ENCODE measurements at regions not wholly inside any gene's neighbourhood (a gene's known extent, or its start where the extent isn't known, plus 50 kb on each side); places are given as distances from the start of the nearest gene placed in this dataset.

DNA sequence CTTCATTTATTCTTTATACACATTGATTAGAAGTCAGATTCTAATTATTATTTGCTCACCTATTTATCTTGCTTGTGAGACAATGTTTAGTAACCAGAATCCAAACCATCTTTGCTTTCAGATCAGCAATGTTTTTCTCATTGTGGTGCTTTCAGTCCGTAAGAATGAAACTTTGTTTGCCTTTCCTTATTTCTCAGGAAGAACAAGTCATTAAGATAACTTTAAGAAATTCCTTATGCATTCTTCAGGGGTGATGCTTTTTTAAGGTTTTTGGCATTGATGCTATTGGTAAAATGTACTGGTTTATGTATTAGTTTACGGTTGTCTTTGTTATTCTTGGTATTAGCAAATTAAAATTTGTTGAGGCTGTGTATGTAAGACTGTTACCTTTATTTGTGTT, 120.8 kb upstream of the POU1F1 start:
- H3K9me3 ChIP-seq (ENCODE audit: low read depth, low read length), result no peaks in the 10 kb centered on the region
- H3K4me2 ChIP-seq (ENCODE audit: insufficient read depth, low read length), result peak overlapping the region; percentile 40
- DNase-seq (ENCODE audit: insufficient read length, low spot score, missing footprints), result no peak
- H3K27ac ChIP-seq (ENCODE audit: low read depth, low read length), result peak overlapping the region; percentile 69
- H4K20me1 ChIP-seq (ENCODE audit: insufficient read depth, low read length), result no peaks in the 10 kb centered on the region
- H3K36me3 ChIP-seq (ENCODE audit: insufficient read depth, low read length), result no peaks in the 10 kb centered on the region
- no peaks in the 10 kb centered on the region for H3K79me2 ChIP-seq (ENCODE audit: insufficient read depth, low read length)
- H2AFZ ChIP-seq (ENCODE audit: low read length), result no peak overlapping the region
- H3K4me3 ChIP-seq (ENCODE audit: insufficient read depth, low read length), result no peak overlapping the region
- TF ChIP-seq, protein P1, sequence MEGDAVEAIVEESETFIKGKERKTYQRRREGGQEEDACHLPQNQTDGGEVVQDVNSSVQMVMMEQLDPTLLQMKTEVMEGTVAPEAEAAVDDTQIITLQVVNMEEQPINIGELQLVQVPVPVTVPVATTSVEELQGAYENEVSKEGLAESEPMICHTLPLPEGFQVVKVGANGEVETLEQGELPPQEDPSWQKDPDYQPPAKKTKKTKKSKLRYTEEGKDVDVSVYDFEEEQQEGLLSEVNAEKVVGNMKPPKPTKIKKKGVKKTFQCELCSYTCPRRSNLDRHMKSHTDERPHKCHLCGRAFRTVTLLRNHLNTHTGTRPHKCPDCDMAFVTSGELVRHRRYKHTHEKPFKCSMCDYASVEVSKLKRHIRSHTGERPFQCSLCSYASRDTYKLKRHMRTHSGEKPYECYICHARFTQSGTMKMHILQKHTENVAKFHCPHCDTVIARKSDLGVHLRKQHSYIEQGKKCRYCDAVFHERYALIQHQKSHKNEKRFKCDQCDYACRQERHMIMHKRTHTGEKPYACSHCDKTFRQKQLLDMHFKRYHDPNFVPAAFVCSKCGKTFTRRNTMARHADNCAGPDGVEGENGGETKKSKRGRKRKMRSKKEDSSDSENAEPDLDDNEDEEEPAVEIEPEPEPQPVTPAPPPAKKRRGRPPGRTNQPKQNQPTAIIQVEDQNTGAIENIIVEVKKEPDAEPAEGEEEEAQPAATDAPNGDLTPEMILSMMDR (IDR thresholded peaks at IDR 0.05; ENCODE audit: extremely low read depth, low read depth, low read length), result no peak
- no peaks in the 10 kb centered on the region for H3K27me3 ChIP-seq (ENCODE audit: insufficient read depth, low read length)
- H3K4me1 ChIP-seq (ENCODE audit: insufficient read depth, low read length), result peaks cover 16% of the 10 kb centered on the region

DNA sequence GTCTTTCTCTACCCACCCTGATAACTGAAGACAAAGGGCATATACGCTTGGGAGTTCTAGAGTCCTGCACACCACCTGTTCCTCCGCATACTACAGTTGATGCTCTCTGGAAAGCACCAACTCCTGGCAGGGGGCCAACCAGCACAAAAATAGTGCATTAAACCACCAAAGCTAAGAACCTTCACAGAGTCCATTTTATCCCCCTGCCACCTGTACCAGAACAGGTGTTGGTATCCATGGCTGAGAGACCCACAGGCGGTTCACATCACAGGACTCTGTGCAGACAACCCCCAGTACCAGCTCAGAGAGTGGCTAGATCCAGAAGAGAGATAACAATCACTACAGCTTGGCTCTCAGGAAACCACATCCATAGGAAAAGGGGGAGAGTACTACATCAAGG, 114.4 kb upstream of the POU1F1 start:
- no peak overlapping the region for H3K27ac ChIP-seq (ENCODE audit: low read depth, low read length)
- no peaks in the 10 kb centered on the region for H3K36me3 ChIP-seq (ENCODE audit: insufficient read depth, low read length)
- H3K9me3 ChIP-seq (ENCODE audit: low read depth, low read length), result no peaks in the 10 kb centered on the region
- H3K27me3 ChIP-seq (ENCODE audit: insufficient read depth, low read length), result no peaks in the 10 kb centered on the region
- no peak overlapping the region for H2AFZ ChIP-seq (ENCODE audit: low read length)
- H3K79me2 ChIP-seq (ENCODE audit: insufficient read depth, low read length), result no peaks in the 10 kb centered on the region
- DNase-seq (ENCODE audit: insufficient read length, low spot score, missing footprints), result no peak
- H3K4me2 ChIP-seq (ENCODE audit: insufficient read depth, low read length), result no peak overlapping the region
- H3K4me1 ChIP-seq (ENCODE audit: insufficient read depth, low read length), result no peaks in the 10 kb centered on the region
- H3K4me3 ChIP-seq (ENCODE audit: insufficient read depth, low read length), result no peak overlapping the region
- TF ChIP-seq, protein P1 (IDR thresholded peaks at IDR 0.05; ENCODE audit: extremely low read depth, low read depth, low read length), result no peak
- no peaks in the 10 kb centered on the region for H4K20me1 ChIP-seq (ENCODE audit: insufficient read depth, low read length)

DNA sequence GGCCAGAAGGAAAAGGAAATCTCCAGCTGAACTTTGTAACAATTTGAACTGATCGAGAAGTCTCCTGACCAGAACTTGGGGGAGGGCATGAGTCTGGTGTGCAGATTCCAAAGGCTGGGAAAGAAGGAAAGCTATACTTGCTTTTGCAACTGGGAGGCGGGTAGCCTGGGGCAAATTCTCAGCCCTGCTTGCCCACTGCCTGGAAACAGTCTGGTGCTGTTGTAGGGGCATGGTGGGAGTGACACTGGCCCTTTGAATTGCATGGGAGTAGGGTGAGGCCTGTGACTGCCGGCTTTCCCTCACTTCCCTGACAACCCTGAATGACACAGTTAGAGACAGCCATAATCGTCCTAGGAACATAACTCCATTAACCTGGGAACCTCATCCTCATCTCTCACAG, 114.0 kb upstream of the POU1F1 start:
- TF ChIP-seq, protein P1 (IDR thresholded peaks at IDR 0.05; ENCODE audit: extremely low read depth, low read depth, low read length), result no peak
- no peaks in the 10 kb centered on the region for H3K9me3 ChIP-seq (ENCODE audit: low read depth, low read length)

GRCh38 chr3:87375231-87375682, 98.9 kb upstream of the POU1F1 start:
- H3K4me2 ChIP-seq (ENCODE audit: insufficient read depth, low read length), result no peak overlapping the region
- H3K4me3 ChIP-seq (ENCODE audit: insufficient read depth, low read length), result no peak overlapping the region
- no peaks in the 10 kb centered on the region for H3K79me2 ChIP-seq (ENCODE audit: insufficient read depth, low read length)
- no peak for DNase-seq (ENCODE audit: insufficient read length, low spot score, missing footprints)
- H3K4me1 ChIP-seq (ENCODE audit: insufficient read depth, low read length), result no peaks in the 10 kb centered on the region
- no peaks in the 10 kb centered on the region for H3K27me3 ChIP-seq (ENCODE audit: insufficient read depth, low read length)
- no peak overlapping the region for H2AFZ ChIP-seq (ENCODE audit: low read length)
- H3K9me3 ChIP-seq (ENCODE audit: low read depth, low read length), result no peaks in the 10 kb centered on the region
- H3K27ac ChIP-seq (ENCODE audit: low read depth, low read length), result no peak overlapping the region
- no peaks in the 10 kb centered on the region for H4K20me1 ChIP-seq (ENCODE audit: insufficient read depth, low read length)
- no peaks in the 10 kb centered on the region for H3K36me3 ChIP-seq (ENCODE audit: insufficient read depth, low read length)
- TF ChIP-seq, protein P1 (IDR thresholded peaks at IDR 0.05; ENCODE audit: extremely low read depth, low read depth, low read length), result no peak

More for the DNA sequence above, 114.0 kb upstream of the POU1F1 start:
- H4K20me1 ChIP-seq (ENCODE audit: insufficient read depth, low read length), result no peaks in the 10 kb centered on the region
- H2AFZ ChIP-seq (ENCODE audit: low read length), result no peak overlapping the region
- no peaks in the 10 kb centered on the region for H3K27me3 ChIP-seq (ENCODE audit: insufficient read depth, low read length)
- H3K79me2 ChIP-seq (ENCODE audit: insufficient read depth, low read length), result no peaks in the 10 kb centered on the region
- no peaks in the 10 kb centered on the region for H3K36me3 ChIP-seq (ENCODE audit: insufficient read depth, low read length)
- H3K27ac ChIP-seq (ENCODE audit: low read depth, low read length), result no peak overlapping the region
- H3K4me2 ChIP-seq (ENCODE audit: insufficient read depth, low read length), result no peak overlapping the region
- DNase-seq (ENCODE audit: insufficient read length, low spot score, missing footprints), result no peak
- H3K4me3 ChIP-seq (ENCODE audit: insufficient read depth, low read length), result no peak overlapping the region
- no peaks in the 10 kb centered on the region for H3K4me1 ChIP-seq (ENCODE audit: insufficient read depth, low read length)

Data from osteoblast (primary cell).